SJSA1 (cell line): ENCODE measurements at regions not wholly inside any gene's neighbourhood (a gene's known extent, or its start where the extent isn't known, plus 50 kb on each side); places are given as distances from the start of the nearest gene placed in this dataset.

Source experiments
- DNase-seq, 2 experiments: peaks; one replicate each; pipeline ENCODE4 v3.0.0-alpha.2; 2015 to 2020; ENCODE audit warnings: low spot score in 2 of 2, low read depth in 1 of 2
- H3K27ac ChIP-seq: fragments of 250-450 bp; sonication (Bioruptor Pico); 2 replicates; pipeline ENCODE4 v1.5.1; 2020; ENCODE audit warnings: mild to moderate bottlenecking, moderate library complexity
- H3K27me3 ChIP-seq: fragments of 250-450 bp; sonication (Bioruptor Pico); replicated peaks from 2 replicates; pipeline ENCODE4 v1.5.1; 2020; ENCODE audit warnings: mild to moderate bottlenecking, moderate library complexity
- H3K36me3 ChIP-seq: fragments of 250-450 bp; sonication (Bioruptor Pico); 2 replicates; pipeline ENCODE4 v1.5.1; 2020; ENCODE audit warnings: mild to moderate bottlenecking
- H3K4me1 ChIP-seq: fragments of 250-450 bp; sonication (Bioruptor Pico); replicated peaks from 2 replicates; pipeline ENCODE4 v1.6.1; 2021; ENCODE audit warnings: mild to moderate bottlenecking
- H3K4me3 ChIP-seq: fragments of 250-450 bp; sonication (Bioruptor Pico); 2 replicates; pipeline ENCODE4 v1.5.1; 2020; ENCODE audit warnings: mild to moderate bottlenecking
- H3K9me3 ChIP-seq: fragments of 250-450 bp; sonication (Bioruptor Pico); replicated peaks from 2 replicates; pipeline ENCODE4 v1.5.1; 2020; ENCODE audit warnings: mild to moderate bottlenecking

DNA sequence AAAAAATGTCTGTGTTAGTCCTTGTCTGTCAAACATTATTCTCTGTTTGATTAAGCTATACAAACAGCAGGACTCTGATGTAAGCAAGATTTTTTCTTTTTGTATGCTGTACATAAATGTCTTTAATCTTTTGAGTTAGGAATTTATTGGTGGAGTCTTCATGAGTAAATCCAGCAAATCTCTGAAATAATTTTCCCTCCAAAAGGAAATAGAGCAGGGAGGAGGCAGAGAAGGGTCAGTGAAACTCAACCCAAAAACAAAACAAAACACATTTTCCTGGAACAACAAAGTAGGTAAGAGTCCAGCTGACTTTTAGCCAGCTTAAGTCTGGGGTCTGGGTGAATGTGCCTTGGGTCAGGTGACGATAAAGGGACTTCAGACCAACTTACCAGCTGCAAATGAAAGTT lies 113.7 kb downstream of the FOXA2 start:
- DNase-seq: no peak
- Histone ChIP-seq H3K36me3 (no peaks in the 10 kb centered on the region), H3K4me3 (no peak overlapping the region), H3K4me1 (no peaks in the 10 kb centered on the region), H3K27me3 (no peaks in the 10 kb centered on the region), H3K9me3 (no peaks in the 10 kb centered on the region), H3K27ac (no peak overlapping the region)

DNA sequence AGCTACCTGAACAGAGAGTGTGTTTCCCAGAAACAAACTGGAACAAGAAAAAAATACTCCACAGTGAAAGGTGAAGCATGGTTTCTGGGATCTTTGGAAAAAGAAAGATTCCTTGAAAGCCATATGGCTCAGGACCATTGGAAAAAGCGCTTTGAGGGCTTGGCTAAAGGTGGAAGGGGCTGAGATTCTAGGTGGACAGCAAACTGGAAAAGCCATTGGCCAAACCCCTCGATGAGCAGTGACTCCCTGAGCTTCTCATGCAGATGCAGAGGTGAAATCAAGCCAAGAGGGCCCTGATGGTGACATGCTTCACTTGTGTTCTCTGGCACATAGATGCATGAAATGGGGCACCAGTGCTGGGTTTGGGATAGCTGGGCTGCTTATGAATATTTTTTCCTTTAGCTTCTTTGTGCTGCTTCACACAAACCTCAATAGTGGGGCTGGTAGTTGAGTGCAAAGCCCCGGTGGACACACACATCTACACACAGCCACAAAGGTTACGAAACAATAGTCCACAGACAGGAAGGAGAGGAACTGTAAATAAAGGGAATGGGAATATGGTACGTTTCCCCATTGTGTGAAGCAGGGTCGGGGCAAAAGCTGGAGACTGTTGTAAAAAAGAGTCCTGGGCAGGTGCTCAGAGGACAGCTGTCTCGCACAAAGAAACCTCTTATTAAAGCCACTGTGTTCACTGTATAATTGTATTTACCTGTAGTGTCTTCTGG lies 117.8 kb downstream of the FOXA2 start:
- Histone ChIP-seq H3K36me3 (no peaks in the 10 kb centered on the region), H3K27me3 (0 out of 2 replicates have a peak, but pooled peaks cover 6% of the 10 kb centered on the region), H3K9me3 (no peaks in the 10 kb centered on the region), H3K4me3 (no peak overlapping the region), H3K4me1 (no peaks in the 10 kb centered on the region), H3K27ac (no peak overlapping the region)
- no peak for DNase-seq

DNA sequence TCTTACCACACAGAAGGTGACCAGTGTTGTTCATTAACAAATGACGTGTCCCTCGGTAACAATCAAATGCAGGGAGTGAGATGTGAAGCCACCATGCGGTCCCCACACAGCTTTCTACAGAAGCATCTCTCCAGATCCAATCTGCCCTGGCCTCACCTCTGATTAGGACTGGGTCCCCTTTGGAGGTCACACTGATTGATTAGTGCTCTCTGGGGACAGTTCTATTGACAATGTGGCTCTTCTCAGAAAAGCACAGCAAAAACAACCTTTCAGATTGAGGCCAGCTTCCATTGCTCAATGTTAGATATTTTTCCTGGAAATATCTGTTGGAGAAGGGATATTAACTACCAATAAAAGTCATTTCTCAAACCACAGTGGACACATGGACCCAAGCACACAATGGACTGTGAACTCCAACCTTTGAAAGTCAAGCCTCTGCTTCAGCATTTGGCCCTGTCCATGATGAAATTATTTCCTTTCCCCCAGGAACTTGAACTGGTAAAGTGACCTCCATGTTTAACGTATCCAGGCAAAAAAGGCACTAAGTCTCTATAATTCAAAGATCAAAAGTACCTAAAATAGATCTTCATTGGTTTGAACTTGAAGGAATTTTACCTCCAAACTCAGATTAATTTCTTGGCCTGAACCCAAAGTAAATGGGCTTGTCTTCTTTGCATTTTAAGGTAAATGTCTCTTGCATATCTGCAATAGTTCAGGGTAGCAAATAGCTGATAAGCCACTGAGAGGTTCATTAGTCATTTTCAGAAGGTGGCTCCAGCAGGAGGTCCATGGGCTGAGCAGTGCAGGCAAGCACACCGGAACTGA lies 118.5 kb downstream of the FOXA2 start:
- H3K9me3 ChIP-seq: no peaks in the 10 kb centered on the region
- no peak overlapping the region for H3K27ac ChIP-seq
- no peaks in the 10 kb centered on the region for H3K4me1 ChIP-seq
- H3K4me3 ChIP-seq: no peak overlapping the region
- 0 out of 2 replicates have a peak, but pooled peaks cover 6% of the 10 kb centered on the region for H3K27me3 ChIP-seq
- H3K36me3 ChIP-seq: no peaks in the 10 kb centered on the region
- no peak for DNase-seq

DNA sequence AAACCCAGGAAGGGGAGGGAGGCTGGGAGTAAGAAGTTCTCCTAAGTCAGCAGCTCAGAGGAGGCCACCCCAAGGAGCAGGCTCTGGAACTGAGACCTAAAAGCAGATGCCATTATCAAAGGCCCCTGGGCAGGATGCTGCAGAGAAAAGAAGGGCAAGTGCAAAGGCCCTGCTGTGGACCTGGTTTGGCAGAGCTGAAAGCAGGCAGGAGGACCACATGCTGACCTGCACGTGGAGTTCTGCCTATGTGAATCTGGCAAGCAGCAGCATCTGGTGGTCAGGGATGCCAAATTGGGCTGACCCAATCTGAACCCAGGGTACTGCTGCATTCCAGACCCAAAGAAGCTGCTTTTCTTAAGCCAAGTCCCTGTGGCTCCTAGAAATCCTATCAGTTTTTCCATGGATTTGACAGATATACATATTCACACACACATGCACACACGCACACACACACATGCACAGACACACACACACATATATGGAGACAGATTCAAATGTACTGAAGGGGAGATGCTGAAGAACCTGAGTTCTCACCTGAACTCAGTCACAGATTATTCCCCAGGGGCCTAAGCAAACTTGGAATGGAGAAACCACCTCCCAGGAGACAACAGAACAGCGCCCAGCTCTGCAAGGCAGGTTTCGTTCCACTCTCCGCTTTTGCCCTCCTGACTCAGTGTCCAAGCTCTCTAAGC lies 119.9 kb downstream of the FOXA2 start:
- H3K27me3 ChIP-seq: 0 out of 2 replicates have a peak, but pooled peaks cover 6% of the 10 kb centered on the region
- H3K9me3 ChIP-seq: no peaks in the 10 kb centered on the region
- no peak overlapping the region for H3K4me3 ChIP-seq
- no peak overlapping the region for H3K27ac ChIP-seq
- no peaks in the 10 kb centered on the region for H3K4me1 ChIP-seq
- H3K36me3 ChIP-seq: no peaks in the 10 kb centered on the region
- no peak for DNase-seq

DNA sequence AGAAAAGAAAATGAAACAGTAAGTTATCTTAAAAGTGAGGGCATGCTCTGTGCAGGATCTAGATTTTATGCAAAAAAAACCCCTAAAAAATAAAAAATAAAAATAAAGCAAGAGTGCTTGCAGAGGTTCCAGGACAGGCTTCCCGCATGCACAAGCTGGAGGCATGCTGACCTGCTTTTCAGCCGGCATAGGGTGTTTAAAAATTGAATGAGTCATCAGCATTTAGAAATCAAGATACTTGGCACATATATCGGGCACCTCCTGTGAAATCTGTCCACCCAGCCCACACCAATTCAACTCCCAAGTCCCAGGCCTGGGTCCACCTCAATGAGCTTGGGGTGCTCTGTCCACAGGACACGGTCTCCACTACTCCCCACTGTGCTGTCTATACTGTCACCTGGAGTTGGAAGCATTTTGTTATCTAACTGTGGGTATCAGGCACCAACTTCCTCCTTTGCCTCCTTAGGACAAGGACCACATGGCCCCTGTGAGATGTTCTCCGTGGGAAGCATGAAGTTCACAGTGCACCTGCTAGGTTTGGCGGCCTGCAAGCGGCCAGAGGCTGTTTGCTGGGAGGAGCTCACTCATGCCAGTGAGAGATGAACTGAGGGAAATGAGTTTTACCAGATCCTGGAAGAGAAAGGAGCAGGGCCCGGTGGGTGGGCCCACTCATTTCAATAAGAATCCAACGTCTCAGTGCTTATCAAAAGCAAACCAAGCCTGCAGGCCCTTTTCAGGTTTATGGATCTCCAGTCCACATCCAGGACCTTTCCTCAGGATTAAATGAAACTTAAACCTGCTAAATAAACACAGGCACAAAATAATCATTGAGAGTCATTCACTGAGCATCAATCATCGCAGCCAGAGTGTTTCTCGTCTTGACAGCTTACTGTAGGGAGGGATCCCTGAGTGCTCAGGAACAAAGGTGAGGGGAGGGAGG lies 121.1 kb downstream of the FOXA2 start:
- no peak for DNase-seq
- Histone ChIP-seq H3K36me3 (no peaks in the 10 kb centered on the region), H3K27ac (no peak overlapping the region), H3K4me3 (no peak overlapping the region), H3K4me1 (no peaks in the 10 kb centered on the region), H3K27me3 (0 out of 2 replicates have a peak, but pooled peaks cover 6% of the 10 kb centered on the region), H3K9me3 (no peaks in the 10 kb centered on the region)

DNA sequence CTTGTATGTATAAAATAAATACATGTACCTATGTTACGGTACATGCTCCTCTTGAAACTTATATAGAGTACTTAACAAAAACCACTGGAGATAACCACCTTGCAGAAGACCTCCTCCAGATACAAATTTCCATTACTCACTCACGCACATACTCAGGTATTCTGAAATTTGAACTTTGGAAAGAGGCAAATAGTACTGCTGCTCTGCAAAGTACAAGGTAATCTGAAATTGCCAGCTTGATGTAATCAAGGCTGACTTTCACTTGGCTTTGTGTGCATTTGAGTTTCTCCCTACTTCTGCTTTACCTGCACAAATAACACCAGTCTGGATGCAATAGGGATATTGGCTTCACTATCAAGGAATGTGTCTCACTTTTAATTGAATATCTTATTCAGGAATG lies 123.6 kb downstream of the FOXA2 start:
- Histone ChIP-seq H3K27me3 (peaks cover 6% of the 10 kb centered on the region; the same call in 1 of the 2 replicates), H3K36me3 (no peaks in the 10 kb centered on the region), H3K9me3 (no peaks in the 10 kb centered on the region), H3K4me3 (no peak overlapping the region), H3K4me1 (no peaks in the 10 kb centered on the region), H3K27ac (no peak overlapping the region)
- DNase-seq: no peak

DNA sequence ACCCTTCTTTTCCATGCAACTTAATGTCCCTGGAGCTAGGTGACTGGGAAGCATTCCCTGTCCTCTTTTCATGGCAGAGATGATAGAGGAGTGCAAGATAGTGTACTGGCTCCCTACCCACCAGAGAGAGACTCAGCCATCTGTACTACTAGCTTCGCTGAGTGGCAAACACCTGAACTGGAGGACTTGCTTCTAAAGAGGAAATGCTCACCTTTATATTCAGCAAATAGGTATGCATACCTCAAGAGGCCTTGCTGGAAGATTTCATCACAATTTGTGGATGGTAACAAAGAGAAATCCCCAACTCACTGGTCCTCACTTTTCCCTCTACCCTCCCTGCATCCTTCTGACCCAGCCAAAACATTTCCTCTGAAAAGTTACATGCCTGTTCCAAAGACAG lies 124.1 kb downstream of the FOXA2 start:
- no peak overlapping the region for H3K4me3 ChIP-seq
- H3K27ac ChIP-seq: no peak overlapping the region
- H3K9me3 ChIP-seq: no peaks in the 10 kb centered on the region
- H3K27me3 ChIP-seq: peaks cover 6% of the 10 kb centered on the region; the same call in 1 of the 2 replicates
- no peaks in the 10 kb centered on the region for H3K36me3 ChIP-seq
- no peak for DNase-seq
- no peaks in the 10 kb centered on the region for H3K4me1 ChIP-seq

DNA sequence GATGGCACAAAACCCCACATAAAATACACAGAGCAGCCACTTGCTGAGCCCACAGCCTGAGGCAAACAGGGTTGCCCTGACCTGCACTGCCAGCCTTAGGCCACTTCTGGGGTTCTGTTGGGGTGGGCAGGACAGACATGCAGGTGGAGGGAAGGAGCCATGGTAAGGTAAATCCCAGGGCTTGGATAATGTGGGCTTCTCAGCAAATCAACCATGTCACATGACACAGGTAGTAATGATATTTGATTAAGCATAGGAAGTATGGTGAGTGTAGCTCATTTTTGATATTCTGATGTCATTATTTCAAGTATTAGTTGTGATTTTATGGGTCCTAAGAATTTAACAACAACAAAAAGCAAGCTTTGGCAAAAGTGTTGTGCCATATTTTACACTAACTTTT lies 124.6 kb downstream of the FOXA2 start:
- no peak for DNase-seq
- H3K36me3 ChIP-seq: no peaks in the 10 kb centered on the region
- H3K27me3 ChIP-seq: peaks cover 6% of the 10 kb centered on the region; the same call in 1 of the 2 replicates
- H3K4me1 ChIP-seq: no peaks in the 10 kb centered on the region
- H3K27ac ChIP-seq: no peak overlapping the region
- H3K4me3 ChIP-seq: no peak overlapping the region
- H3K9me3 ChIP-seq: no peaks in the 10 kb centered on the region

DNA sequence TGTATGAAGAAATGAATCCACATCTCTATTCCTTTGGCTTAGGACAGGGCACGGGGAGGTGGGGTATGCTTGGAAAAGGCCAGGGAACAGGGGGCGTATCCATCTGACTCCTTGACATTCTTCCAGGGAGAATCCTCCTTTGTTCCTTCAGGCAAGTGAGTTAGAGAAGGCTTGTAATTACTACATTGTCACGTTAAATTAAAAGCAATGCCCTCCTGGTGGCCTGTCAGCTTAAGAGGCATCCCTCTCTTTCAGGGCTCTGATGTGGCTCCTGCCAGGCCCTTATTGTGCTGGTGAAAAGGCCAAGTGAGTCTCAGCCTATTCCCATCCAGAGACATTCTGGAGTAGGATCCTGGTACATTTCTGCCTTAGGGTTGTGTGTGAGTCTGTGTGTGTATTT lies 128.3 kb downstream of the FOXA2 start:
- no peaks in the 10 kb centered on the region for H3K4me1 ChIP-seq
- DNase-seq: no peak
- H3K4me3 ChIP-seq: no peak overlapping the region
- H3K9me3 ChIP-seq: no peaks in the 10 kb centered on the region
- no peaks in the 10 kb centered on the region; the same call in 1 of the 2 replicates for H3K27me3 ChIP-seq
- no peaks in the 10 kb centered on the region for H3K36me3 ChIP-seq
- no peak overlapping the region for H3K27ac ChIP-seq

DNA sequence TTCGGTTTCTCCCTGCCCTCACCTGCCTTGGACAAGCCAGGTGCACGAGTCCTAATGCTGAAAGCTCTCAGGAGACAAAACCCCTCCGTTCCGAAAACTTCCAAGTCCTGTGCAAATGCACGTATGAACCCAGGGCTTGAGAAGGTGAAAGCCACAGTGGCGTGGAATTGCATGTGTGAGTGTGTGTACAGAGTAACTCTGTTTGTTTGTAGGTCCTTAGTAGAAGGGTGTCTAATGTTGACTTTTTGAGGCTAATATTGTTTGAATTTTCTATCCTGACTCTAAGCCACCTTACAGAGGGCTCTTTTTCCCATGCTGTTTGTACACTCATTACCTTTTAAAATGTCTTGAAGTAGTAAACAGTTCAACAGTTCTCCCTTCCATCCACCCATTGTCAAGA lies 129.1 kb downstream of the FOXA2 start:
- H3K36me3 ChIP-seq: no peaks in the 10 kb centered on the region
- H3K27ac ChIP-seq: no peak overlapping the region
- no peak for DNase-seq
- H3K4me1 ChIP-seq: no peaks in the 10 kb centered on the region
- no peak overlapping the region for H3K4me3 ChIP-seq
- H3K9me3 ChIP-seq: no peaks in the 10 kb centered on the region
- no peaks in the 10 kb centered on the region; the same call in 1 of the 2 replicates for H3K27me3 ChIP-seq

DNA sequence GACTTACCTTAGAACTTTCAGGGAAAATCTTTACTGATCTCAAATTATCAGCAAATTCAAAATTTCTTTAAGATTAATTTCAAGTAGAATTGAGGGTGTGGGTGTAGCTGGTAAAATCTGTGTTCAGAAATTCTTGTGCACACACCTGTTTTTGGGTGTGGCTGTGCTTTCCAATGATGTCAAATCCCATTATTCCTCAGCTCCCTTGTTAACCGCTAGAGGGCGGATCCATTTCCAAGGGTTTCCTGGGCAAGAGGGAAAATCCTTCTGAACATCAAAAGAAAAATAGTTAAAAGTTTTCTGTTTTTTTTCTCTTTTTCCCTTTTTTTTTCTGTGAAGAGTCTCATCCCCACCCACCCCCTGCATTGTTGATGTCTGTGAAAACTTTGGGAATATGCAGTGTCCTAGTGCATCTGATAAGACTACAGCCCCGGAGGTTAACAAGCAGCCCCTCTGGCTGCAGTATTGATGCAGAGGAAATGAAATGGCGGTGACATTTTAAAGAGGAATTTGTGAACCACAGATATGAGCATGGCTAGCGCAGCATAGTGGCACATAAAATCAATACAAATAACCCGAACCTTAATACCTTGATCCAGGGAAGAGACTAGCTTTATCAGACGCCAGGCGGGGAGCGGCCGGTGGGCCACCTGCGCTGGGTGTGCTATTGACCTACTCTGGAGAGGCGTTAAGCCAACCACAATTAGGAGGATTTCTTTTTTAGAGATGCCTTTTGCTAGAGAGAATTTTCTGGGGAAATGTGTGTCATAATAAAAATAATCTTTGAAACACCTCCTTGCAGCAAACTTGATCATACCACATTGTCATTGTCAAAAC lies 130.9 kb downstream of the FOXA2 start:
- Histone ChIP-seq H3K27me3 (no peaks in the 10 kb centered on the region; the same call in 1 of the 2 replicates), H3K4me3 (no peak overlapping the region), H3K9me3 (no peaks in the 10 kb centered on the region), H3K36me3 (no peaks in the 10 kb centered on the region), H3K27ac (no peak overlapping the region), H3K4me1 (peaks cover 6% of the 10 kb centered on the region; the same call in 1 of the 2 replicates)
- DNase-seq: peak in 1 of 2 experiments; percentile 27

DNA sequence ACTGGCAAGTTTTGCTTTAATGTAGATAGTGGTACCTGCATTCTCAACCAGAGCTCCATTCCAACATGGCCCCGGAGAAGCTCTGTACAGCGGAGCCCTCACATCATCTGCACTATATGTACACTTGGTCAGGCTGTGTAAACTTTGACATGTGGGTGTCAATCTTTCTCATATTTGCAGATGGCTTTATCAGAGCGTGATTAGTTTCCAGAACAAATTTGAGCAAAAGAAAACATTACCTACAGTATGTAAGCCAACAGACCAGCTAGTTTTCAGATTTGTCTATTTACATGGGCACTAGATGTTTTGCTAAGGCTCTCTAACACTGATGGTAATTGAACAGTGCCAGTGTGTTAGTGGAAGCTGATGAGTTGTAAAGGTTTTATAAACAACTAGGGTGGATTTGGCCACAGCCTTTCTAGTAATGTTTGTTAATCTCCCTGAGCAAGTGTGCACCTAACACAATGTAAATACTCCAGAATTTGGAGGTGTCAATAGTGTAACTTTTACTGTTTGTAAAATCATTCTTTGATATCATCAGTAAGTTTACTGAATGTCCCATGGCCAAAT lies 131.8 kb downstream of the FOXA2 start:
- Histone ChIP-seq H3K9me3 (no peaks in the 10 kb centered on the region), H3K36me3 (no peaks in the 10 kb centered on the region), H3K4me3 (no peak overlapping the region), H3K27me3 (no peaks in the 10 kb centered on the region; the same call in 1 of the 2 replicates), H3K27ac (no peak overlapping the region), H3K4me1 (peaks cover 6% of the 10 kb centered on the region; the same call in 1 of the 2 replicates)
- no peak for DNase-seq
